HG03469 (cell line): ENCODE measurements at regions not wholly inside any gene's neighbourhood (a gene's known extent, or its start where the extent isn't known, plus 50 kb on each side); places are given as distances from the start of the nearest gene placed in this dataset.

Experiments
- ATAC-seq: cut with Tn5 transposase; IDR thresholded peaks from one replicate; pipeline ENCODE4 v1.9.1; 2021; ENCODE audit warnings: mild to moderate bottlenecking, moderate library complexity, moderate number of reproducible peaks; ENCODE audit not compliant: unreplicated experiment

GRCh38 chr14:97878206-97878605 lies 1081.0 kb downstream of the VRK1 start:
- no peak for ATAC-seq

- ATAC-seq, result no peak
Measured at GRCh38 chr14:97878727-97879126, 1081.5 kb downstream of the VRK1 start.

GRCh38 chr14:97887690-97888089 lies 1090.5 kb downstream of the VRK1 start:
- ATAC-seq, result no peak

- ATAC-seq, result no peak
Measured at GRCh38 chr14:97888331-97888730, 1091.1 kb downstream of the VRK1 start.

- ATAC-seq, result no peak
Measured at GRCh38 chr14:97891515-97891914, 1094.3 kb downstream of the VRK1 start.

- no peak for ATAC-seq
Measured at GRCh38 chr14:97894552-97894951, 1097.4 kb downstream of the VRK1 start.

- ATAC-seq, result no peak
Measured at GRCh38 chr14:97900196-97900854, 1103.1 kb downstream of the VRK1 start.

GRCh38 chr14:97902630-97903029 lies 1105.4 kb downstream of the VRK1 start:
- no peak for ATAC-seq

- no peak for ATAC-seq
Measured at GRCh38 chr14:97903821-97904220, 1106.6 kb downstream of the VRK1 start.

- ATAC-seq, result no peak
Measured at GRCh38 chr14:97912217-97912616, 1115.0 kb downstream of the VRK1 start.

GRCh38 chr14:97916100-97916499 lies 1118.9 kb downstream of the VRK1 start:
- ATAC-seq, result no peak

GRCh38 chr14:97916669-97917568 lies 1119.7 kb downstream of the VRK1 start:
- ATAC-seq, result no peak

- ATAC-seq, result no peak
Measured at GRCh38 chr14:97920201-97920600, 1123.0 kb downstream of the VRK1 start.

GRCh38 chr14:97921296-97921695 lies 1124.1 kb downstream of the VRK1 start:
- no peak for ATAC-seq

GRCh38 chr14:97924922-97925613 lies 1127.9 kb downstream of the VRK1 start:
- no peak for ATAC-seq

- no peak for ATAC-seq
Measured at GRCh38 chr14:97930166-97930565, 1133.0 kb downstream of the VRK1 start.

GRCh38 chr14:97931273-97931672 lies 1134.1 kb downstream of the VRK1 start:
- no peak for ATAC-seq

GRCh38 chr14:97942921-97943320 lies 1145.7 kb downstream of the VRK1 start:
- no peak for ATAC-seq

- no peak for ATAC-seq
Measured at GRCh38 chr14:97943619-97944018, 1146.4 kb downstream of the VRK1 start.

GRCh38 chr14:97944380-97944779 lies 1147.2 kb downstream of the VRK1 start:
- ATAC-seq, result no peak

- ATAC-seq, result no peak
Measured at GRCh38 chr14:97945631-97946030, 1148.4 kb downstream of the VRK1 start.

- ATAC-seq, result no peak
Measured at GRCh38 chr14:97946240-97946639, 1149.1 kb downstream of the VRK1 start.
